H54 (cell line): ENCODE measurements at regions not wholly inside any gene's neighbourhood (a gene's known extent, or its start where the extent isn't known, plus 50 kb on each side); places are given as distances from the start of the nearest gene placed in this dataset.

ENCODE experiments used
- DNase-seq: peaks from one replicate; pipeline ENCODE4 v3.0.0; 2011; ENCODE audit warnings: low spot score, mixed read lengths; ENCODE audit not compliant: insufficient read length
- FAIRE-seq: peaks from 3 replicates; lab custom pipeline; 2011; peaks lifted over from hg19 to GRCh38; lab: Jason Lieb, UNC
- POLR2A ChIP-seq: IDR thresholded peaks from 2 replicates; pipeline ENCODE4 v1.6.1; 2011; ENCODE audit warnings: low read depth, mild to moderate bottlenecking, low read length

GRCh38 chr10:44755481-44755880, 155.7 kb upstream of the TMEM72 start:
- no peak for TF ChIP-seq POLR2A
- FAIRE-seq (no peak), DNase-seq (no peak)

GRCh38 chr10:44756216-44756615, 154.9 kb upstream of the TMEM72 start:
- no peak for DNase-seq
- FAIRE-seq = no peak
- no peak for TF ChIP-seq POLR2A

GRCh38 chr10:44757551-44758205, 153.5 kb upstream of the TMEM72 start:
- TF ChIP-seq POLR2A = no peak
- no peak for FAIRE-seq
- DNase-seq = no peak

GRCh38 chr10:44759122-44759521, 152.0 kb upstream of the TMEM72 start:
- TF ChIP-seq POLR2A = no peak
- DNase-seq = no peak
- FAIRE-seq = no peak

DNA sequence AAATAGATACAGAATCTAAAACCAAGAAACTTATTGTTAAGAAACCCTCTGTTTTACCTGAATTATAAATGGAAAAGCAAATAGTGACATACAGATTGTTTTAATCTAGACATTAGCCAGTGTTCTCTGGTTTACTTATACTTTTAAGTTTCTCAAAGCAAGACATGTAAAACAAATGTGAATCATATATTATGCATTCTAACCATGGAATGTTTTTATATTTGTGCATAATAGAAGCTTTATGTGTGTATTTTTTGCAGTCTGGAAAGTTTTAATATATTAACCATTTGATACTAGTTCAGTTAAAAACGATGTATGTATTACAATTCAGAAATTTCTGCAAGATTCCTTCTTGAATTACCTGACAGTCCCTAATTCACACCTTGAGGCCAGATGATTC, 150.6 kb upstream of the TMEM72 start:
- FAIRE-seq (no peak), DNase-seq (no peak)
- TF ChIP-seq POLR2A = no peak

GRCh38 chr10:44761076-44761475, 150.1 kb upstream of the TMEM72 start:
- no peak for TF ChIP-seq POLR2A
- no peak for FAIRE-seq

DNA sequence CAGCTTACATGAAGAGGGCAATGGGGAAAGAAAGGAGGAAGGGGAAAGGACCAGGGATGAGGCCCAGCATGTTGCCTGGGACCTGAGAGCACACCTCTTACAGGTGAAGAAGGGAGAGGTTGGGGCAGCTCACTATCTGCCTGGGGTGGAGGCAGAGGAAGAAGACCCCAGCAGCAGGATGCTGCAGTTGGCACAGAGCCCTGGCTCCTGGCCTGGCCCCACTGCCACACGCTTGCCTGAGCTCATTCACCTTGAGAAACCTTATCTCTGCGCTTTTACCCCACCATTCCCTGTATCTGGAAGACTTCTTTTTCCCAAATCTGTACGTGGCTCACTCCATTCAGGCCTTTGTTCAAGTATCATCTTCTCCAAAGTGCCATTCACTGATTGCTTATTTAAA, 147.8 kb upstream of the TMEM72 start:
- TF ChIP-seq POLR2A = no peak
- DNase-seq (no peak), FAIRE-seq (no peak)

More at GRCh38 chr10:44761076-44761475, 150.1 kb upstream of the TMEM72 start:
- DNase-seq = no peak

DNA sequence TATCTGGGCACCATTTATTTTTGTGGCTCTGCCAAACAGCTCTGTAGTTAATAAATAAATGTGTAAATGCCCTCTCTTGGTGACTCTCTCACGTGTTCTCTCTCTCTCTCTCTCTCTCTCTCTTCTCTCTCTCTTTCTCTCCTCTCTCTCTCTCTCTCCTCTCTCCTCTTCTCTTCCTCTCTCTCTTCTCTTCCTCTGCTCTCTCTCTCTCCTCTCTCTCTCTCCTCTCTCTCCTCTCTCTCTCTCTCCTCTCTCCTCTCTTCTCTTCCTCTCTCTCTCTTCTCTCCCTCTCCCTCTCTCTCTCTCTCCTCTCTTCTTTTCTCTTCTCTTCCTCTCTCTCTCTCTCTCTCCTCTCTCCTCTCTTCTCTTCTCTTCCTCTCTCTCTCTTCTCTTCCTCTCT, 145.8 kb upstream of the TMEM72 start:
- TF ChIP-seq POLR2A = no peak
- FAIRE-seq (no peak), DNase-seq (no peak)

DNA sequence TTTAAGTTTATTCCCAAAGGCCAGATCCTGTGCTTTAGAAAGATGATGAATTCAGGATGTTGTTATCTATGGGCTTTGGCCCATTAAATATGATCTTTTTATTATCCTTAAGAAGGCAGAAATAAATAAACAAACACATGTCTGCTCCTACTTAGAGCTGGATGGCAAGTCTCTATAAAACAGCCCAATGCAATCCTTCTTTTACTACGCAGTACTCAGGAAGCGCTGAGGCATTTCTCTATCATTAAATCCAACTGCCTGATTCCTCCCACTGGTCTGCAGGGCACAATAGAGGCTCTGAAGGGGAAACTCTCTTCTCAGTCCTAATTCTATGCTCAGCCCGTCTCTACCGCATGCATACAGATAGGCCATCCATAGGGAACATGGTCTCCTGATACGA, 144.5 kb upstream of the TMEM72 start:
- TF ChIP-seq POLR2A = no peak
- DNase-seq (no peak), FAIRE-seq (no peak)

- no peak for DNase-seq
Measured at GRCh38 chr10:44769450-44769849, 141.7 kb upstream of the TMEM72 start.

DNA sequence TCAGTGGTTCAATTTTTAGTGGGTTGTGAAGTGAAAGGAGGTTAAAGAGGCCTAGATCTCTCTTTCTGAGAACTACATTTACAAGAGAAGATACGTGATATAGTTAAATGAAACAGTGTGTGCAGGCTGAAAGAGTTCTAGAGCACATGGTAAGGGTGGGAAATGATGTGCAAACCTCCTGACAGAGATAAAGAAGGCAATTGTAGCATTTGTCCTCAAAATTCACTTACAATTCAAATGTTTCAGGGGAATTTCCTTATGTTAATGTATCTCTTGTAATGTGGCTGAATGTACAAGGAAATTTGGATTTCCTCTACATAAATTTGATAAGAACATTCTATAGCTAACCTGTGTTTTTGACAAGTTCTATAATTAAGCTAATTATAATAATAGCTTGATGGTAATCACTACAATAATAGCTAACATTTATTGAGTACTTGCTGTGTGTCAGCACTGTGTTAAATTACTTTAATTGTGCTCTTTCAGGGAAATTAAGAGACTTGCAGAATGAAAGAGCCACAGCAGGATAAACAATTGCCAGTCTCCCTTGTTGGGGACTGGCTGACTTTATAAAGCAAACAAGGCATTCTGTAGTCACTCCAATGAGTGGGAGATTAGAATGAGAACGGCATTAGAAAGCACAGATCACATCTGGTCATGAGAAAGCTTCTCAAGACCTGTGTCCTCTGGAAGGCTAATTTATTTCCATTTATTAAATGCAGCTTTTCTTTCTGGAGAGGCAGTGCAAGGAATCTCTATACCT, 139.7 kb upstream of the TMEM72 start:
- DNase-seq (no peak), FAIRE-seq (no peak)
- TF ChIP-seq POLR2A = no peak

More at GRCh38 chr10:44769450-44769849, 141.7 kb upstream of the TMEM72 start:
- TF ChIP-seq POLR2A = no peak
- no peak for FAIRE-seq

GRCh38 chr10:44773565-44773964, 137.6 kb upstream of the TMEM72 start:
- DNase-seq = no peak
- no peak for FAIRE-seq
- no peak for TF ChIP-seq POLR2A

GRCh38 chr10:44774676-44775401, 136.3 kb upstream of the TMEM72 start:
- FAIRE-seq = no peak
- no peak for DNase-seq

GRCh38 chr10:44775402-44775741, 135.8 kb upstream of the TMEM72 start:
- FAIRE-seq = no peak

More at GRCh38 chr10:44774676-44775401, 136.3 kb upstream of the TMEM72 start:
- no peak for TF ChIP-seq POLR2A

DNA sequence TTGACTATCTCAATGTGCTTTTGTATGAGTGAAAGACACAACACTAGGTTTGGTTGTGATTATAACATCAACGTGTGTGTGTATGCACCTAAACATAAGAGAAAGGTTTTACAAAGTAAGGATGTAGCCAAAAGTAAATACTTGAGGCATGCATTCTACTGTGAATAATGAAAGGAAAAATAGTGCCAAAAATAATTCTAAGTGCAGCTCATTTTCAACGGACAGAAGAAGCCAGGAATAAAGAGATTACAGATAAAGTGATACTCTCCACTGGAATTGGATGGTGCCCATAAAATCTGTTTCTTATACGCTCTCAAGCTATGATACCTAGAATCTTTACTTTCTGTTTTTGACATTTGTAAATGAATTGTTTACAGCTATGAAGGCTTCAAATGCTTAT, 135.0 kb upstream of the TMEM72 start:
- DNase-seq = no peak
- FAIRE-seq = no peak
- TF ChIP-seq POLR2A = no peak

More at GRCh38 chr10:44775402-44775741, 135.8 kb upstream of the TMEM72 start:
- no peak for TF ChIP-seq POLR2A
- no peak for DNase-seq
